ENCODE measurements at regions not wholly inside any gene's neighbourhood (a gene's known extent, or its start where the extent isn't known, plus 50 kb on each side); places are given as distances from the start of the nearest gene placed in this dataset.

- H3K27me3 ChIP-seq (ENCODE audit: control insufficient read depth, insufficient read depth, low read length) = no peaks in the 10 kb centered on the region
- no peak overlapping the region for H3K4me3 ChIP-seq (ENCODE audit: low read depth, low read length)
- TF ChIP-seq CTCF (IDR thresholded peaks at IDR 0.05; ENCODE audit: insufficient read depth, low read length, poor library complexity, severe bottlenecking) = no peak
- no peaks in the 10 kb centered on the region for H3K36me3 ChIP-seq (ENCODE audit: control insufficient read depth, insufficient read depth, low read length)
- no peak for DNase-seq (ENCODE audit: low read depth)
Measured at GRCh38 chr10:121332353-121332752, 265.9 kb downstream of the FGFR2 start.

GRCh38 chr10:121332829-121333765 lies 265.1 kb downstream of the FGFR2 start:
- H3K27me3 ChIP-seq (ENCODE audit: control insufficient read depth, insufficient read depth, low read length) = peaks cover 2% of the 10 kb centered on the region
- DNase-seq (ENCODE audit: low read depth) = no peak
- H3K36me3 ChIP-seq (ENCODE audit: control insufficient read depth, insufficient read depth, low read length) = no peaks in the 10 kb centered on the region
- TF ChIP-seq CTCF (IDR thresholded peaks at IDR 0.05; ENCODE audit: insufficient read depth, low read length, poor library complexity, severe bottlenecking) = no peak
- no peak overlapping the region for H3K4me3 ChIP-seq (ENCODE audit: low read depth, low read length)

- no peak for DNase-seq (ENCODE audit: low read depth)
- Histone ChIP-seq H3K4me3 (ENCODE audit: low read depth, low read length) (no peak overlapping the region), H3K36me3 (ENCODE audit: control insufficient read depth, insufficient read depth, low read length) (no peaks in the 10 kb centered on the region), H3K27me3 (ENCODE audit: control insufficient read depth, insufficient read depth, low read length) (peaks cover 4% of the 10 kb centered on the region)
- no peak for TF ChIP-seq CTCF (IDR thresholded peaks at IDR 0.05; ENCODE audit: insufficient read depth, low read length, poor library complexity, severe bottlenecking)
Measured at GRCh38 chr10:121335386-121335925, 262.8 kb downstream of the FGFR2 start.

GRCh38 chr10:121337427-121337826 lies 260.8 kb downstream of the FGFR2 start:
- no peak for TF ChIP-seq CTCF (IDR thresholded peaks at IDR 0.05; ENCODE audit: insufficient read depth, low read length, poor library complexity, severe bottlenecking)
- Histone ChIP-seq H3K36me3 (ENCODE audit: control insufficient read depth, insufficient read depth, low read length) (no peaks in the 10 kb centered on the region), H3K4me3 (ENCODE audit: low read depth, low read length) (no peak overlapping the region), H3K27me3 (ENCODE audit: control insufficient read depth, insufficient read depth, low read length) (peaks cover 4% of the 10 kb centered on the region)
- DNase-seq (ENCODE audit: low read depth) = no peak

- H3K36me3 ChIP-seq (ENCODE audit: control insufficient read depth, insufficient read depth, low read length) = no peaks in the 10 kb centered on the region
- TF ChIP-seq CTCF (IDR thresholded peaks at IDR 0.05; ENCODE audit: insufficient read depth, low read length, poor library complexity, severe bottlenecking) = no peak
- DNase-seq (ENCODE audit: low read depth) = no peak
- H3K27me3 ChIP-seq (ENCODE audit: control insufficient read depth, insufficient read depth, low read length) = peaks cover 4% of the 10 kb centered on the region
- no peak overlapping the region for H3K4me3 ChIP-seq (ENCODE audit: low read depth, low read length)
Measured at GRCh38 chr10:121338206-121338980, 259.9 kb downstream of the FGFR2 start.

Measured in kidney epithelial cell (primary cell).